Brain microvascular endothelial cell (primary cell): ENCODE measurements at regions not wholly inside any gene's neighbourhood (a gene's known extent, or its start where the extent isn't known, plus 50 kb on each side); places are given as distances from the start of the nearest gene placed in this dataset.
A peak's percentile ranks its signal among the peaks of the same experiment; 100 is the strongest.

Experiments
- DNase-seq: peaks from one replicate; pipeline ENCODE4 v3.0.0-alpha.2; 2020
- H3K27ac ChIP-seq: fragments of 250-450 bp; sonication (Bioruptor Pico); 2 replicates; pipeline ENCODE4 v1.5.1; 2020; ENCODE audit warnings: mild to moderate bottlenecking, moderate library complexity
- H3K27me3 ChIP-seq: fragments of 250-450 bp; sonication (Bioruptor Pico); replicated peaks from 2 replicates; pipeline ENCODE4 v1.5.1; 2020; ENCODE audit warnings: mild to moderate bottlenecking
- H3K36me3 ChIP-seq: fragments of 250-450 bp; sonication (Bioruptor Pico); replicated peaks from 2 replicates; pipeline ENCODE4 v1.5.1; 2020; ENCODE audit warnings: mild to moderate bottlenecking
- H3K4me3 ChIP-seq: 2 replicates; pipeline ENCODE4 v1.5.1; 2011; ENCODE audit warnings: low read depth, mild to moderate bottlenecking, control low read depth, low read length, moderate library complexity
- in situ Hi-C: cut with HindIII; loops from 2 replicates; pipeline ENCODE4 v1.10.0; 2017; ENCODE audit warnings: low sequenced_read_pairs, low pct_ligation_motif_present
- TF ChIP-seq, protein P1 (sequence below): IDR thresholded peaks from 2 replicates; pipeline ENCODE4 v1.5.1; 2011; ENCODE audit warnings: low read depth, mild to moderate bottlenecking, moderate library complexity, low read length, control low read depth, inconsistent platforms; ENCODE audit errors: missing control alignments

DNA sequence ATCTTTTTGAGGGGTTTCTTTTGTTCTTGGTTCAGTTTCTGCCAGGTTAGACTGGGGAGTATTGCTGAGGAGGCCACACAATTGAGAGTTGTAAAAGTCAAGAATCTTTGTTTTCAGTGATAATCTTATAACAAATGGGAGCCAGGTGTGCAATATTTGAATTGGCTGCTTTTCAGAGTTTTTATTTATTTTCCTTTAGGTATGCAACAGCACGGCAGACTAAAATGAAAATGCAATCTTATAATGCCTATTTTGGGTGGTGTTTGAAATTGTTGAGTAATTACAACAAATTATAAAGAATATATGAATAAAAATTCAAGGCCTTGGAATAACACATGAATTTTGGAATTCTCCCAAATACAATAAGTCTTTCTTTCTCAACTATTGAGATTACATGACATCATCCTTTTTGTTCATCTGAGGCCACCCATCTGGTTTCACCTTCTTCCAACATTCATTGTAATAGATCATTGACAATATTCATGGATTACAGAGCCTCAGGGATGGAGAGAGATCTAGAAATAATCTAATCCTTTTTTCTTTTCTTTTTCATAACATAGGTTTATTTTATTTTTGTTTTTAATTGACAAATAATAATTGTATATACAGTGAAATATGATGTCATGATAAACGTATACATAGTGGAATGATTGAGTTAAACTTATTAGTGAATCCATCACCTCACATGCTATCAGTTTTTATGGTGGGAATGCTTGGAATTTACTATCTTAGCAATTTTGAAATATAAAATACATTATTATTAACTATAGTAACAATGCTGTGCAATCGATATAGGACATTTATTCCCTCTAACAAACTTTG lies 1061.0 kb downstream of the NR2F1-AS1 start:
- in situ Hi-C loops: no loop called here
- no peaks in the 10 kb centered on the region for H3K36me3 ChIP-seq
- H3K4me3 ChIP-seq: no peak overlapping the region
- H3K27ac ChIP-seq: no peak overlapping the region
- H3K27me3 ChIP-seq: no peaks in the 10 kb centered on the region
- no peak for DNase-seq
- TF ChIP-seq, protein P1, sequence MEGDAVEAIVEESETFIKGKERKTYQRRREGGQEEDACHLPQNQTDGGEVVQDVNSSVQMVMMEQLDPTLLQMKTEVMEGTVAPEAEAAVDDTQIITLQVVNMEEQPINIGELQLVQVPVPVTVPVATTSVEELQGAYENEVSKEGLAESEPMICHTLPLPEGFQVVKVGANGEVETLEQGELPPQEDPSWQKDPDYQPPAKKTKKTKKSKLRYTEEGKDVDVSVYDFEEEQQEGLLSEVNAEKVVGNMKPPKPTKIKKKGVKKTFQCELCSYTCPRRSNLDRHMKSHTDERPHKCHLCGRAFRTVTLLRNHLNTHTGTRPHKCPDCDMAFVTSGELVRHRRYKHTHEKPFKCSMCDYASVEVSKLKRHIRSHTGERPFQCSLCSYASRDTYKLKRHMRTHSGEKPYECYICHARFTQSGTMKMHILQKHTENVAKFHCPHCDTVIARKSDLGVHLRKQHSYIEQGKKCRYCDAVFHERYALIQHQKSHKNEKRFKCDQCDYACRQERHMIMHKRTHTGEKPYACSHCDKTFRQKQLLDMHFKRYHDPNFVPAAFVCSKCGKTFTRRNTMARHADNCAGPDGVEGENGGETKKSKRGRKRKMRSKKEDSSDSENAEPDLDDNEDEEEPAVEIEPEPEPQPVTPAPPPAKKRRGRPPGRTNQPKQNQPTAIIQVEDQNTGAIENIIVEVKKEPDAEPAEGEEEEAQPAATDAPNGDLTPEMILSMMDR: no peak

GRCh38 chr5:92518318-92518904 lies 1062.6 kb downstream of the NR2F1-AS1 start:
- no peak overlapping the region for H3K4me3 ChIP-seq
- TF ChIP-seq, protein P1: peak; percentile 78
- in situ Hi-C loops: no loop called here
- no peaks in the 10 kb centered on the region for H3K27me3 ChIP-seq
- peak; percentile 32 for DNase-seq
- no peaks in the 10 kb centered on the region for H3K36me3 ChIP-seq
- H3K27ac ChIP-seq: no peak overlapping the region

- H3K4me3 ChIP-seq: no peak overlapping the region
- DNase-seq: no peak
- in situ Hi-C loops: no loop called here
- no peaks in the 10 kb centered on the region for H3K27me3 ChIP-seq
- H3K27ac ChIP-seq: no peak overlapping the region
- TF ChIP-seq, protein P1: no peak
- H3K36me3 ChIP-seq: no peaks in the 10 kb centered on the region
Observed at GRCh38 chr5:92514896-92515295, 1066.1 kb downstream of the NR2F1-AS1 start.

GRCh38 chr5:92513067-92513466 lies 1068.0 kb downstream of the NR2F1-AS1 start:
- in situ Hi-C loops: no loop called here
- H3K36me3 ChIP-seq: no peaks in the 10 kb centered on the region
- TF ChIP-seq, protein P1: no peak
- no peak overlapping the region for H3K4me3 ChIP-seq
- no peak overlapping the region for H3K27ac ChIP-seq
- no peak for DNase-seq
- no peaks in the 10 kb centered on the region for H3K27me3 ChIP-seq

GRCh38 chr5:92508271-92508670 lies 1072.7 kb downstream of the NR2F1-AS1 start:
- in situ Hi-C loops: no loop called here
- TF ChIP-seq, protein P1: no peak
- H3K27me3 ChIP-seq: no peaks in the 10 kb centered on the region
- no peak overlapping the region for H3K27ac ChIP-seq
- H3K36me3 ChIP-seq: no peaks in the 10 kb centered on the region
- no peak overlapping the region for H3K4me3 ChIP-seq
- DNase-seq: no peak
